Heart left ventricle (tissue), 16 donors: ENCODE measurements at regions not wholly inside any gene's neighbourhood (a gene's known extent, or its start where the extent isn't known, plus 50 kb on each side); places are given as distances from the start of the nearest gene placed in this dataset.

Experiments used
- ATAC-seq, 4 donors: fragments of 200-7000 bp; cut with Tn5 transposase; one replicate each; pipeline ENCODE4 v1.9.1; 2020 to 2022; ENCODE audit warnings: moderate library complexity in 4 of 4, mild to moderate bottlenecking in 3 of 4, moderate number of reproducible peaks in 1 of 4
- DNase-seq, 5 donors: peaks; one replicate each; pipeline ENCODE4 v3.0.0-alpha.2; 2020
- H3K27ac ChIP-seq, 12 donors: fragments of 200-600 bp; sonication (generic) in 4 of 12; one replicate each; pipeline versions ENCODE4 v1.5.0 to v1.8.0; 2016 to 2022; ENCODE audit warnings: mild to moderate bottlenecking in 2 of 12
- H3K27me3 ChIP-seq, 9 donors: fragments of 200-600 bp; sonication (generic) in 2 of 9; one replicate each; pipeline versions ENCODE4 v1.5.1 to v1.8.0; 2016 to 2022; ENCODE audit warnings: mild to moderate bottlenecking in 3 of 9
- H3K36me3 ChIP-seq, 9 donors: fragments of 200-600 bp; sonication (generic) in 2 of 9; one replicate each; pipeline versions ENCODE4 v1.5.0 to v1.8.0; 2018 to 2022; ENCODE audit warnings: mild to moderate bottlenecking in 2 of 9
- H3K4me1 ChIP-seq, 12 donors: fragments of 200-600 bp; sonication (generic) in 4 of 12; one replicate each; pipeline versions ENCODE4 v1.5.0 to v1.8.0; 2016 to 2022; ENCODE audit warnings: mild to moderate bottlenecking in 3 of 12
- H3K4me3 ChIP-seq, 12 donors: fragments of 200-600 bp; sonication (generic) in 4 of 12; one replicate each; pipeline versions ENCODE4 v1.5.0 to v1.8.0; 2017 to 2022; ENCODE audit warnings: mild to moderate bottlenecking in 9 of 12, moderate library complexity in 4 of 12
- H3K9me3 ChIP-seq, 12 donors: fragments of 200-600 bp; sonication (generic) in 4 of 12; one replicate each; pipeline versions ENCODE4 v1.5.0 to v1.8.0; 2016 to 2022; ENCODE audit warnings: mild to moderate bottlenecking in 1 of 12
- CTCF ChIP-seq, 12 donors: fragments of 200-600 bp; sonication (generic) in 4 of 12; IDR thresholded peaks; one replicate each; pipeline versions ENCODE4 v1.5.0 to v1.8.0; 2018 to 2022; ENCODE audit warnings: antibody characterized with exemption in 12 of 12, mild to moderate bottlenecking in 5 of 12
- POLR2A ChIP-seq, 2 donors: fragments of 450-650 bp; IDR thresholded peaks; one replicate each; pipeline ENCODE4 v1.6.1; 2017; ENCODE audit warnings: antibody characterized with exemption in 2 of 2, mild to moderate bottlenecking in 2 of 2, moderate library complexity in 2 of 2
- WGBS, 4 donors: extraction: QIAGEN DNeasy Blood & Tissue Kit in 2 of 4; methylation state at CpG; one replicate each; pipeline versions ENCODE4 v1.1.5 to v1.1.7; 2013 to 2018; 5-methylcytosine and 5-hydroxymethylcytosine counted together
- intact Hi-C, 10 donors: fragments of 100-400 bp; cut with DNase I; formaldehyde crosslinking; loops; one replicate each; pipeline versions ENCODE4 v1.11.1 to v1.14.2; 2022
- donor health status: ischemic (EF 13 %, LVEDD 7.1; RV severe dilation, severe dysfunction).
- donor health status: healthy with polysubstance abuse.
- donor health status: DM: no; HTN: yes; CAD: no.
- donor health status: DM: no; HTN: no; CAD: no.
- donor health status: ischemic (EF 25% LVEDD 6.9; RV normal size, moderate dysfunction).
- donor health status: ischemic (EF 25% LVEDD 5.7; RV mildly dilated, moderate dysfunction).
- donor health status: healthy.
- donor health status: DM: yes; HTN: yes; CAD: no.
- donor health status: ischemic (EF 35%, LVEDD 5.7; RV mildly dilated, moderate dysfunction).
- donor health status: nonischemic (EF 11% LVEDD 7.7; RV severe dilation, severe dysfunction).
- donor health status: DM: yes; HTN: yes; CAD: no.
- donor health status: PGD.
- donor health status: ischemic (EF 29% LVEDD 5.4; RV normal size, mild dysfunction).
- donor health status: nonischemic (EF 23%, LVEDD 6.1; RV moderate dilation, normal function).

GRCh38 chr5:100148239-100148638 lies 386.9 kb upstream of the FAM174A start:
- intact Hi-C loops, result no loop called here
- H3K9me3 ChIP-seq, result peaks cover 0 to 7% (median 0%) of the 10 kb centered on the region in 12 donors
- H3K27me3 ChIP-seq, result no peaks in the 10 kb centered on the region
- H3K4me3 ChIP-seq, result no peak overlapping the region
- DNase-seq (no peak), ATAC-seq (no peak)
- H3K27ac ChIP-seq, result no peak overlapping the region
- no peak for TF ChIP-seq POLR2A (IDR thresholded peaks at IDR 0.05)
- TF ChIP-seq CTCF (IDR thresholded peaks at IDR 0.05), result no peak
- no peaks in the 10 kb centered on the region for H3K36me3 ChIP-seq
- WGBS, 4 donors, result 74 to 80% (median 77%) methylated on average over 3 of the region's 3 CpGs
- H3K4me1 ChIP-seq, result no peaks in the 10 kb centered on the region

- intact Hi-C loops, result no loop called here
- Histone ChIP-seq H3K4me1 (no peaks in the 10 kb centered on the region), H3K27ac (no peak overlapping the region), H3K27me3 (no peaks in the 10 kb centered on the region), H3K4me3 (no peak overlapping the region), H3K9me3 (peaks cover 0 to under 1% (median 0%) of the 10 kb centered on the region in 12 donors), H3K36me3 (no peaks in the 10 kb centered on the region)
- ATAC-seq, result no peak
- DNase-seq, result no peak
- TF ChIP-seq CTCF (IDR thresholded peaks at IDR 0.05), result no peak
- TF ChIP-seq POLR2A (IDR thresholded peaks at IDR 0.05), result no peak
Measured at GRCh38 chr5:100142607-100143006, 392.6 kb upstream of the FAM174A start.

- no peak for TF ChIP-seq POLR2A (IDR thresholded peaks at IDR 0.05)
- no peak for TF ChIP-seq CTCF (IDR thresholded peaks at IDR 0.05)
- Histone ChIP-seq H3K4me3 (no peak overlapping the region), H3K27me3 (no peaks in the 10 kb centered on the region), H3K27ac (no peak overlapping the region), H3K9me3 (no peaks in the 10 kb centered on the region), H3K4me1 (no peaks in the 10 kb centered on the region), H3K36me3 (no peaks in the 10 kb centered on the region)
- 83 to 94% (median 90%) methylated on average over 1 of the region's 1 CpG for WGBS, 4 donors
- DNase-seq (no peak), ATAC-seq (no peak)
- intact Hi-C loops, result no loop called here
Measured at GRCh38 chr5:100131161-100131560, 404.0 kb upstream of the FAM174A start.

- H3K4me1 ChIP-seq, result no peaks in the 10 kb centered on the region
- H3K27ac ChIP-seq, result no peak overlapping the region
- no peaks in the 10 kb centered on the region for H3K36me3 ChIP-seq
- H3K9me3 ChIP-seq, result no peaks in the 10 kb centered on the region
- no peak for ATAC-seq
- no peaks in the 10 kb centered on the region for H3K27me3 ChIP-seq
- intact Hi-C loops, result no loop called here
- no peak for TF ChIP-seq CTCF (IDR thresholded peaks at IDR 0.05)
- no peak for TF ChIP-seq POLR2A (IDR thresholded peaks at IDR 0.05)
- no peak overlapping the region for H3K4me3 ChIP-seq
- no peak for DNase-seq
Measured at GRCh38 chr5:100130307-100130706, 404.9 kb upstream of the FAM174A start.
